HUES6 (cell line): ENCODE measurements at regions not wholly inside any gene's neighbourhood (a gene's known extent, or its start where the extent isn't known, plus 50 kb on each side); places are given as distances from the start of the nearest gene placed in this dataset.

ENCODE experiments used
- H3K27ac ChIP-seq: 2 replicates; pipeline ENCODE4 v1.7.0; 2013; ENCODE audit warnings: low read depth, mild to moderate bottlenecking, low read length, inconsistent platforms
- H3K27me3 ChIP-seq: 2 replicates; pipeline ENCODE4 v1.6.1; 2013; ENCODE audit warnings: low read length; ENCODE audit not compliant: control insufficient read depth, insufficient read depth
- H3K36me3 ChIP-seq: 2 replicates; pipeline ENCODE4 v1.6.1; 2013; ENCODE audit warnings: low read length; ENCODE audit not compliant: control insufficient read depth, insufficient read depth
- H3K4me1 ChIP-seq: 2 replicates; pipeline ENCODE4 v1.6.1; 2013; ENCODE audit warnings: low read length; ENCODE audit not compliant: control insufficient read depth, insufficient read depth
- H3K4me3 ChIP-seq: 2 replicates; pipeline ENCODE4 v1.5.1; 2013; ENCODE audit warnings: low read depth, low read length
- H3K9ac ChIP-seq: one replicate; pipeline ENCODE4 v1.6.1; 2013; ENCODE audit warnings: mild to moderate bottlenecking, low read length
- H3K9me3 ChIP-seq: 2 replicates; pipeline ENCODE4 v1.6.1; 2013; ENCODE audit warnings: low read depth, low read length; ENCODE audit not compliant: control insufficient read depth, insufficient read depth

GRCh38 chr22:48685767-48686166, 1141.9 kb downstream of the BRD1 start:
- peaks cover 8% of the 10 kb centered on the region for H3K9me3 ChIP-seq
- H3K4me3 ChIP-seq = no peak overlapping the region
- no peaks in the 10 kb centered on the region for H3K36me3 ChIP-seq
- H3K9ac ChIP-seq = no peak overlapping the region
- 0 out of 2 replicates have a peak, but pooled peaks cover 3% of the 10 kb centered on the region for H3K4me1 ChIP-seq
- no peaks in the 10 kb centered on the region for H3K27me3 ChIP-seq
- H3K27ac ChIP-seq = no peak overlapping the region

- Histone ChIP-seq H3K9ac (no peak overlapping the region), H3K9me3 (peaks cover 8% of the 10 kb centered on the region), H3K27ac (no peak overlapping the region), H3K27me3 (peaks cover 7% of the 10 kb centered on the region; the same call in 1 of the 2 replicates), H3K4me3 (no peak overlapping the region), H3K4me1 (0 out of 2 replicates have a peak, but pooled peaks cover 3% of the 10 kb centered on the region), H3K36me3 (no peaks in the 10 kb centered on the region)
Observed at GRCh38 chr22:48683640-48684039, 1144.0 kb downstream of the BRD1 start.

- Histone ChIP-seq H3K9ac (no peak overlapping the region), H3K27ac (no peak overlapping the region), H3K4me1 (peaks cover 3% of the 10 kb centered on the region; the same call in 1 of the 2 replicates), H3K9me3 (peaks cover 8% of the 10 kb centered on the region), H3K4me3 (no peak overlapping the region), H3K27me3 (peaks cover 18% of the 10 kb centered on the region; the same call in 1 of the 2 replicates), H3K36me3 (no peaks in the 10 kb centered on the region)
Observed at GRCh38 chr22:48682504-48682903, 1145.2 kb downstream of the BRD1 start.

GRCh38 chr22:48680601-48681000, 1147.1 kb downstream of the BRD1 start:
- Histone ChIP-seq H3K27ac (no peak overlapping the region), H3K9ac (no peak overlapping the region), H3K36me3 (no peaks in the 10 kb centered on the region), H3K9me3 (peaks cover 5% of the 10 kb centered on the region), H3K27me3 (peaks cover 21% of the 10 kb centered on the region; the same call in 1 of the 2 replicates), H3K4me3 (no peak overlapping the region), H3K4me1 (peaks cover 3% of the 10 kb centered on the region; the same call in 1 of the 2 replicates)

- Histone ChIP-seq H3K27me3 (peaks cover 21% of the 10 kb centered on the region; the same call in 1 of the 2 replicates), H3K36me3 (no peaks in the 10 kb centered on the region), H3K27ac (no peak overlapping the region), H3K4me1 (peaks cover 2% of the 10 kb centered on the region; the same call in 1 of the 2 replicates), H3K4me3 (no peak overlapping the region), H3K9me3 (peaks cover 5% of the 10 kb centered on the region), H3K9ac (no peak overlapping the region)
Observed at GRCh38 chr22:48679656-48680555, 1147.8 kb downstream of the BRD1 start.

GRCh38 chr22:48678171-48679135, 1149.2 kb downstream of the BRD1 start:
- Histone ChIP-seq H3K4me1 (no peaks in the 10 kb centered on the region; the same call in 1 of the 2 replicates), H3K9me3 (0 out of 2 replicates have a peak, but pooled peaks cover under 1% of the 10 kb centered on the region), H3K4me3 (peak overlapping the region; percentile 38; the same call in 1 of the 2 replicates), H3K36me3 (no peaks in the 10 kb centered on the region), H3K27me3 (peaks cover 21% of the 10 kb centered on the region; the same call in 1 of the 2 replicates), H3K27ac (no peak overlapping the region), H3K9ac (no peak overlapping the region)

GRCh38 chr22:48677621-48678020, 1150.1 kb downstream of the BRD1 start:
- H3K9me3 ChIP-seq = peaks cover 8% of the 10 kb centered on the region
- peaks cover 21% of the 10 kb centered on the region; the same call in 1 of the 2 replicates for H3K27me3 ChIP-seq
- no peak overlapping the region for H3K4me3 ChIP-seq
- no peak overlapping the region for H3K27ac ChIP-seq
- H3K4me1 ChIP-seq = no peaks in the 10 kb centered on the region; the same call in 1 of the 2 replicates
- H3K36me3 ChIP-seq = no peaks in the 10 kb centered on the region
- no peak overlapping the region for H3K9ac ChIP-seq

GRCh38 chr22:48677168-48677520, 1150.5 kb downstream of the BRD1 start:
- no peak overlapping the region for H3K4me3 ChIP-seq
- peaks cover 13% of the 10 kb centered on the region for H3K9me3 ChIP-seq
- H3K27ac ChIP-seq = no peak overlapping the region
- no peaks in the 10 kb centered on the region; the same call in 1 of the 2 replicates for H3K4me1 ChIP-seq
- H3K9ac ChIP-seq = no peak overlapping the region
- H3K27me3 ChIP-seq = peaks cover 21% of the 10 kb centered on the region; the same call in 1 of the 2 replicates
- H3K36me3 ChIP-seq = no peaks in the 10 kb centered on the region

GRCh38 chr22:48676266-48677167, 1151.2 kb downstream of the BRD1 start:
- H3K9me3 ChIP-seq = peaks cover 19% of the 10 kb centered on the region
- H3K4me3 ChIP-seq = no peak overlapping the region
- H3K27ac ChIP-seq = no peak overlapping the region
- H3K4me1 ChIP-seq = no peaks in the 10 kb centered on the region; the same call in 1 of the 2 replicates
- H3K27me3 ChIP-seq = peaks cover 21% of the 10 kb centered on the region; the same call in 1 of the 2 replicates
- no peaks in the 10 kb centered on the region for H3K36me3 ChIP-seq
- no peak overlapping the region for H3K9ac ChIP-seq

- Histone ChIP-seq H3K4me1 (no peaks in the 10 kb centered on the region; the same call in 1 of the 2 replicates), H3K4me3 (no peak overlapping the region)
Observed at GRCh38 chr22:48675830-48676145, 1151.9 kb downstream of the BRD1 start.

More at GRCh38 chr22:48675830-48676145, 1151.9 kb downstream of the BRD1 start:
- Histone ChIP-seq H3K9me3 (peaks cover 24% of the 10 kb centered on the region), H3K9ac (no peak overlapping the region), H3K27ac (no peak overlapping the region), H3K36me3 (no peaks in the 10 kb centered on the region), H3K27me3 (peaks cover 21% of the 10 kb centered on the region; the same call in 1 of the 2 replicates)
